UCSD-AML1 (cell line): ENCODE measurements at regions not wholly inside any gene's neighbourhood (a gene's known extent, or its start where the extent isn't known, plus 50 kb on each side); places are given as distances from the start of the nearest gene placed in this dataset.
A peak's percentile ranks its signal among the peaks of the same experiment; 100 is the strongest.

Source experiments
- DNase-seq: peaks from one replicate; lab custom pipeline; 2025; ENCODE audit not compliant: unreplicated experiment; lab: John Stamatoyannopoulos, UW

GRCh38 chrX:40195368-40195767, 97.6 kb upstream of the BCOR start:
- DNase-seq = no peak

GRCh38 chrX:40192196-40192595, 94.4 kb upstream of the BCOR start:
- no peak for DNase-seq

DNA sequence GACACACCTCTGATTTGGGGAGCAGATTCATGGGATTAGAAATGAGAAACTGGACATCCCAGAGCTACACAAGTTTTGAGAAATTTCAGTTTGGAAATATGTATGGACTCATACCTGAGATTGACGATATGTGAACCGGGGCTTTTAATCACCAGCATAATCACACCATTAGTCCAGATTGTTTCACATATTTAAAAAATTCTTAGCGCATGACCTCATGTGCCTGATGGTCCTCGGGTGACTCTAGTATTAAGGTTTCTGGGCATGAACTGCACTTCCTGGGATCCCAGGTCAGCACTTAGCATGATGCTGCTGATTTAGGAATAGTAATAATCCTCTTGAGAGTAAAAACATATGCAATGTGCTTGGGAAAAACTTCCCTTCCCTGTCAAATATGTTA, 91.9 kb upstream of the BCOR start:
- DNase-seq = no peak

GRCh38 chrX:40188573-40189417, 91.0 kb upstream of the BCOR start:
- DNase-seq = no peak

DNA sequence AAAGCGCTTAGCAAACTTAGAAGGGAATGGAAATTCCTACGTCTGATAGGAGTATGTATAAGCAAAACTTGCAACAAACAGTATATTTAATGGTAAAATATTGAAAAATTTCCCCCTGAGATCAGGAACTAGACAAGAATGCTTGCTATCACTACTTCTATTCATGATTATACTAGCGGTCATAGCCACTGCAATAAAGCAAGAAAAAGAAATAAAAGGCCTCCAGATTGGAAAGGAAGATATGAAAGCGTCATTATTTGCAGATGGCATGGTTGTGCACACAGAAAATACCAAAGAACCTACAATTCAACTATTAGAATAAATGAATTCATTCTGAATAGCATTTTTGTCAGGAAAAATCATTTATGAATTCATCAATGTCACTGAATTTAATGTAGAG, 87.2 kb upstream of the BCOR start:
- DNase-seq = no peak

- DNase-seq = no peak
Measured at GRCh38 chrX:40182615-40183014, 84.9 kb upstream of the BCOR start.

- DNase-seq = no peak
Measured at GRCh38 chrX:40182095-40182494, 84.3 kb upstream of the BCOR start.

- DNase-seq = no peak
Measured at GRCh38 chrX:40179283-40179682, 81.5 kb upstream of the BCOR start.

DNA sequence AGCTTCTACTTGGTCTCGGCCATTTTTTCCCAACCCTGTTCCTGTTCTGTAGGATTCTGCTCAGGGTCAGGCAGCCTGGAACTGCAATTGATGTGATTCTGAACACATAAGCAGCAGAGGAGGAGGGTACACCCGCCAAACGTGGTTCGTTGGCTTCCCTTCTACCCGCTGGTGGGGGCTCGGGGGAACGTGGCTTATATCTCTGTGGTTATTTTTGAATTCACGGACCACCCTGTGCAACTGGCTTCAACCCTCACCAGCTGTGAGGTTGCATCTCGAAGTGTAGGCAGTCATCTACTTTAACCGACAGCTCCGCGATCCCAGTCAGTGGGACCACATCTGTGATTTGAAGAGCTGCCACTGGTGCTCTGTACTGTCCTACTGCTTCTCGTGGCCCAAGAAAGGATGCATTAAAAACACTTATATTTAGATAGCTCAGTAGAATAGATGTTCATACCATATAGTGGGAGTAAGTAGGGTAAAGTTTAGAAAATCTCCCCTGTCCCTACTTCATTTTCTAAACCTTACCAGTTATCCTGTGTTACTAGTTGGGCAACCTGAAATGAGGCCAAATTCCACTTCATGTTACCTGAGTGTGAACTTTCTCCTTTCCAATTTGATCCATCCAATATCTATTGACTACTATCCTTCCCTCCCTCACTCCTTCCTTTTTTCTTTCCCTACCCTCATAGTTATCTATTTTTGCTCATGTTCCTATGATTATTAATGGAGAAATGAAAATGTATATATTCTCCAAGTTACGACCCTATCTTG, 80.4 kb upstream of the BCOR start:
- DNase-seq = no peak

- DNase-seq = no peak
Measured at GRCh38 chrX:40177489-40177888, 79.7 kb upstream of the BCOR start.

DNA sequence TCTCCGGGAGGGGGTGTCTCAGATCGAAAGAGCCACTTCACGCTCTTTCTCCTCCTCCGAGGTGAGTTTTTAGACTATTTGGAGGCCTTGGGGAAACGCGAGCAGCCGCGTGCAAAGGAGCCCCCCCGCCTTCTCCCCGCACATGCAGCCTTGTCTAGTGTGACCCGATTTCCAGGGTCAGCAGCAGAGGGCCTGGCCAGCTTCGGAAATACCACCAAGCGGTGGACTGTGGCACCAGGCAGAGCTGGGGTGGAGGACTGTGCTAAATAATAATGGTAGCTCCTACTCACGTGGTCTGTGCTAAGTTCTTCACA, 79.3 kb upstream of the BCOR start:
- DNase-seq = no peak

- peak; percentile 79 for DNase-seq
Measured at GRCh38 chrX:40176351-40177116, 78.8 kb upstream of the BCOR start.

DNA sequence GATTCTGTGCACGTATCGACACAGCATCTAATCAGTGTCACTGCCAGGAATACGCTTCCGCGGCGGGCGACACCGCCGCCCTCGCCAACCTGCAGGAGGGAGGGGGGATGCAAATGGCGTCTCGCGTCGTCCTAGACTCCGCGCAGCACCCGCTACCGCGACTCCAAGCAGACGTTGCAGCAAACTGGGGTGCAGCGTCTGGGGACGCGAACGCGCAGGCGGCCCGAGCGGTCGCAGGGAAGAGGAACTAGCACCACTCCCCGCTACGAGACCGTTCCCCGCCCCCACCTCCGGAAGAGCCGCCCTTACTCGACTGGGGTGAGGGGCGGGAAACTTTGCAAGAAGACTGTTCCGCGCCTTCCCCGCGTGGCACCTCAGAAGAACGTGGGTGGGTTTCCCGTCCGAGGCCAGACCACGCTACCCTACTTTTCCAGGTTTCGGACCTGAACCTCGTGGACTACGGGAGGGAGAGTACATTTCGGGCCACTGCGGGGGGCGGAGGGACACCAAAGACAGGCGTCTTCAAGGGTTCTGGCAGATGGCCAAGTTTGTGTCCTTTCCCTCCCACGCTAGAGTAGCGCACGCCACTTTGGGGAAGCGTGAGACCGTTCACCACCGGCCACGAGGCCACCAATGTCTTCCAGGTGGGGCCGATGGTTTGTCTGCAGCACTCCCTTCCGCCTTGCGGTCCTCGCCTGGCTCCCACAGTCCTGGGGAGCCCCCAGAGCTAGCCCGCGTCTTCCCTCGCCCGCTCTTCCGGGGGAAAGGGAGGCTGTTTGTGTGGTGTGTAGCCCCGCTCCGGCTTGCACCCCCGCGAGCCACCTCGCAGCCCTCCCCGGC, 78.0 kb upstream of the BCOR start:
- DNase-seq = peak; percentile 85

GRCh38 chrX:40174854-40175510, 77.2 kb upstream of the BCOR start:
- DNase-seq = peak; percentile 66

GRCh38 chrX:40174001-40174853, 76.5 kb upstream of the BCOR start:
- DNase-seq = peak; percentile 64

- no peak for DNase-seq
Measured at GRCh38 chrX:40173143-40174000, 75.6 kb upstream of the BCOR start.

- DNase-seq = peak; percentile 78
Measured at GRCh38 chrX:40172401-40173142, 74.8 kb upstream of the BCOR start.
